Vagina (tissue), 2 donors: ENCODE measurements at regions not wholly inside any gene's neighbourhood (a gene's known extent, or its start where the extent isn't known, plus 50 kb on each side); places are given as distances from the start of the nearest gene placed in this dataset.

Experiments used
- POLR2A ChIP-seq, 2 donors: fragments of 450-650 bp; IDR thresholded peaks; one replicate each; pipeline ENCODE4 v1.6.1; 2017; ENCODE audit warnings: antibody characterized with exemption in 2 of 2, mild to moderate bottlenecking in 2 of 2, moderate library complexity in 2 of 2
- POLR2AphosphoS5 ChIP-seq, 2 donors: sonication (generic); formaldehyde crosslinking; IDR thresholded peaks; one replicate each; pipeline ENCODE4 v1.9.0; 2017; ENCODE audit warnings: antibody characterized with exemption in 2 of 2, mild to moderate bottlenecking in 2 of 2, low read depth in 1 of 2; ENCODE audit not compliant: insufficient read depth in 1 of 2
- TF ChIP-seq, protein P1 (sequence below), 3 experiments: fragments of 450-650 bp in 2 of 3; fragments of 200-600 bp in 1 of 3; sonication (generic) in 1 of 3; IDR thresholded peaks; one replicate each; pipeline ENCODE4 v1.5.1; 2017 to 2019; ENCODE audit warnings: antibody characterized with exemption in 3 of 3, mild to moderate bottlenecking in 2 of 3, moderate library complexity in 2 of 3

GRCh38 chr2:18265614-18266586 is 294.6 kb downstream of the RDH14 start:
- TF ChIP-seq POLR2A (IDR thresholded peaks at IDR 0.05) (no peak), POLR2AphosphoS5 (IDR thresholded peaks at IDR 0.05; ENCODE audit: insufficient read depth in 1 of 2, low read depth in 1 of 2) (no peak)
- TF ChIP-seq, protein P1, sequence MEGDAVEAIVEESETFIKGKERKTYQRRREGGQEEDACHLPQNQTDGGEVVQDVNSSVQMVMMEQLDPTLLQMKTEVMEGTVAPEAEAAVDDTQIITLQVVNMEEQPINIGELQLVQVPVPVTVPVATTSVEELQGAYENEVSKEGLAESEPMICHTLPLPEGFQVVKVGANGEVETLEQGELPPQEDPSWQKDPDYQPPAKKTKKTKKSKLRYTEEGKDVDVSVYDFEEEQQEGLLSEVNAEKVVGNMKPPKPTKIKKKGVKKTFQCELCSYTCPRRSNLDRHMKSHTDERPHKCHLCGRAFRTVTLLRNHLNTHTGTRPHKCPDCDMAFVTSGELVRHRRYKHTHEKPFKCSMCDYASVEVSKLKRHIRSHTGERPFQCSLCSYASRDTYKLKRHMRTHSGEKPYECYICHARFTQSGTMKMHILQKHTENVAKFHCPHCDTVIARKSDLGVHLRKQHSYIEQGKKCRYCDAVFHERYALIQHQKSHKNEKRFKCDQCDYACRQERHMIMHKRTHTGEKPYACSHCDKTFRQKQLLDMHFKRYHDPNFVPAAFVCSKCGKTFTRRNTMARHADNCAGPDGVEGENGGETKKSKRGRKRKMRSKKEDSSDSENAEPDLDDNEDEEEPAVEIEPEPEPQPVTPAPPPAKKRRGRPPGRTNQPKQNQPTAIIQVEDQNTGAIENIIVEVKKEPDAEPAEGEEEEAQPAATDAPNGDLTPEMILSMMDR (IDR thresholded peaks at IDR 0.05): no peak
